ENCODE measurements at regions not wholly inside any gene's neighbourhood (a gene's known extent, or its start where the extent isn't known, plus 50 kb on each side); places are given as distances from the start of the nearest gene placed in this dataset.

- Histone ChIP-seq H3K36me3 (ENCODE audit: control insufficient read depth, insufficient read depth, low read length) (no peaks in the 10 kb centered on the region), H3K4me3 (ENCODE audit: low read depth in 2 of 2, low read length in 2 of 2) (no peak overlapping the region), H3K27me3 (ENCODE audit: control insufficient read depth, insufficient read depth, low read length) (no peaks in the 10 kb centered on the region), H3K4me1 (ENCODE audit: control insufficient read depth, insufficient read depth, low read length) (no peaks in the 10 kb centered on the region), H3K9me3 (ENCODE audit: control insufficient read depth, insufficient read depth, low read depth, low read length) (no peaks in the 10 kb centered on the region), H3K27ac (ENCODE audit: low read length) (no peak overlapping the region)
- intact Hi-C loops (cut with micrococcal nuclease; ENCODE audit: unreplicated experiment): no loop called here
- in situ Hi-C loops (cut with HindIII; ENCODE audit: low pct_unique_long_range_greater_than_20kb, low sequenced_read_pairs): no loop called here
- DNase-seq (ENCODE audit: low read depth, low spot score) (no peak), ATAC-seq (no peak)
- CTCF ChIA-PET: no interaction called here
- TF ChIP-seq SIN3A (IDR thresholded peaks at IDR 0.05; ENCODE audit: borderline replicate concordance, insufficient read depth, low read depth, low read length): no peak
- TF ChIP-seq CTCF (IDR thresholded peaks at IDR 0.05): no peak
- no peak for TF ChIP-seq POLR2AphosphoS5 (IDR thresholded peaks at IDR 0.05; ENCODE audit: low read depth, low read length)
- no peak for TF ChIP-seq TCF7L2 (IDR thresholded peaks at IDR 0.05; ENCODE audit: low read depth, low read length)
- no peak for TF ChIP-seq REST (IDR thresholded peaks at IDR 0.05; ENCODE audit: insufficient read depth in 1 of 2, low read depth in 2 of 2, low read length in 1 of 2)
- no TSS peak for BruUV-seq (replicated peaks)
- POLR2A ChIA-PET: no interaction called here
These were observed 52.1 kb upstream of the KCNE2 start for GRCh38 chr21:34311561-34312330.

- CTCF ChIA-PET: no interaction called here
- no peaks in the 10 kb centered on the region for H3K9me3 ChIP-seq (ENCODE audit: control insufficient read depth, insufficient read depth, low read depth, low read length)
- no peaks in the 10 kb centered on the region for H3K36me3 ChIP-seq (ENCODE audit: control insufficient read depth, insufficient read depth, low read length)
- in situ Hi-C loops (cut with HindIII; ENCODE audit: low pct_unique_long_range_greater_than_20kb, low sequenced_read_pairs) (no loop called here), intact Hi-C loops (cut with micrococcal nuclease; ENCODE audit: unreplicated experiment) (no loop called here)
- POLR2A ChIA-PET: no interaction called here
- H3K27me3 ChIP-seq (ENCODE audit: control insufficient read depth, insufficient read depth, low read length): peaks cover 3% of the 10 kb centered on the region; the same call in 1 of the 2 replicates
- TF ChIP-seq REST (IDR thresholded peaks at IDR 0.05; ENCODE audit: insufficient read depth in 1 of 2, low read depth in 2 of 2, low read length in 1 of 2): no peak
- TF ChIP-seq CTCF (IDR thresholded peaks at IDR 0.05): no peak
- TF ChIP-seq TCF7L2 (IDR thresholded peaks at IDR 0.05; ENCODE audit: low read depth, low read length): no peak
- no peak for TF ChIP-seq POLR2AphosphoS5 (IDR thresholded peaks at IDR 0.05; ENCODE audit: low read depth, low read length)
- no peak for TF ChIP-seq SIN3A (IDR thresholded peaks at IDR 0.05; ENCODE audit: borderline replicate concordance, insufficient read depth, low read depth, low read length)
- no peaks in the 10 kb centered on the region for H3K4me1 ChIP-seq (ENCODE audit: control insufficient read depth, insufficient read depth, low read length)
- ATAC-seq (no peak), DNase-seq (ENCODE audit: low read depth, low spot score) (no peak)
- H3K4me3 ChIP-seq (ENCODE audit: low read depth in 2 of 2, low read length in 2 of 2): no peak overlapping the region
- H3K27ac ChIP-seq (ENCODE audit: low read length): no peak overlapping the region
- BruUV-seq (replicated peaks): no TSS peak
These were observed 50.7 kb upstream of the KCNE2 start for GRCh38 chr21:34313116-34313515.

Measured in Panc1 (cell line).